GM19238 (cell line): ENCODE measurements at regions not wholly inside any gene's neighbourhood (a gene's known extent, or its start where the extent isn't known, plus 50 kb on each side); places are given as distances from the start of the nearest gene placed in this dataset.

Experiments used
- DNase-seq: peaks from one replicate; pipeline ENCODE4 v3.0.0; 2011; ENCODE audit warnings: low spot score; ENCODE audit not compliant: insufficient read length

DNA sequence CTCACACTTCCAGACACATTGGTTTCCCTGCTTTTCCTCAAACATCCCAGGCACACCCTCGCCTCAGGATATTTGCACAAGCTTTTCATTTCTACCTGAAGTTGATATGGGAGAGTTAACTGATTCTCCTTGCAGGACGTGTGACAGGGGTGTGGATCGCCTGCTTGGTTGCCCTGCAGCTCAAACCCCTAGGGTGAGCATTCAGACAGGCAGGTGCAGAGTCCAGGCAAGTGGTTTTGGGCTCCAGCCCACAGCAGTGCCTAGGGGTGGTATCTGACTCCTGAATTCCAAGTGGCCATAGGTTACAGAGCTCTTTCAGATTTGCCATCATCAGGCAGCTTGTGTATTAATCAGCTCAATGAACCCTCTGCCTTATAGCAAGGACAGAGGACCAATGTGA lies 1104.2 kb upstream of the IGFBP7 start:
- no peak for DNase-seq

GRCh38 chr4:58209551-58209950 lies 1099.4 kb upstream of the IGFBP7 start:
- DNase-seq, result no peak

DNA sequence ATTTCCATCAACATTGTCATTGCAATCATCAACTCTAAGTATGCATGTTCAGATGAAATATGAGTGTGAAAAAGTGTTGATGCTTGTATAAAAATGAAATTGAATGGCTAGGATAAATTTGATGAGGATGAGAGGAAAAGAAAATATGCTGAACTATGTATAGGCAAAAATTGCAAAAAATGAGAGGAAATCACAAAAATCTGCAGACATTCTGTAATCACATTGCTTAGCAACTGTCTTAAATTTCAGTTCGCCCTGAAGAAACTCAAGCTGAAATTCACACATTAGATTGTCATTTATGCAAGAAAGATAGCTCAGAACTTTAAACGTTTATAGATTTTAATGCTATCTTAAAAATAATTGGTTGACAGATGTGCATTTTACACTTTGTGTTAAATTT lies 1098.8 kb upstream of the IGFBP7 start:
- DNase-seq, result no peak

DNA sequence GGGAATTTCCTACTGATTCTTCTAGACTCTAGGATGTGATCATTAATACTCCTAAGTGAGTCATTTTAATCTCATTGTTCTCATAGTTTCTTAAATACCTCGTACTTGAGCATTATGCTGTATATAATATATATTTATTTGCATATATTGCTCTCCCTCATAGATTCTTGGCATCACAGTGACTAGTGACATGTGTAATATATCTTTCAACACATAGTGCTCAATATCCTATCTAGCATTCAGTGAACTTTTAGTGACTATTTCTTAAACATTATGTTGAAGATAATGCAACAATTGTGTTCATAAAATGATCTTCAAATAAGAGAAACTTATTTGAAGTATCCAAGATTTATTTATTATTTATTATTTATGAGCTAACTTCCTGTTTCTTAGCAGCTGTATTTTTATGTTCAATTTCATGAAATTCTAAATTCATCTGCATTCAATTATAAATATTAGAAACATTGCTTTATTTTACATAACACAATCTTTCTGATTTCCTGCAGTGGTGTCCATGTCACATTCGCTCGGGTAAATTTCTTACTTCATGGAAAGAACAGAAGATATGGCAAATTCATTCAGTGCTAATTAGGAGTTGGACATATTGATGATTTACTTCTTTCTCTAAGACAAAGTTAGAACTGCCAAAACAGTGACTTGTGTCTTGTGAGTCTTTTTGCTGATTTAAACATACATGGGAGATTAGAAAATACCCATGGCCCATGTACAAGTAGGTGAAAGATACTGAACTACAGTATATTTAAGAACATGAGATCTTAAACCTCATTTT lies 1095.5 kb upstream of the IGFBP7 start:
- DNase-seq, result no peak

DNA sequence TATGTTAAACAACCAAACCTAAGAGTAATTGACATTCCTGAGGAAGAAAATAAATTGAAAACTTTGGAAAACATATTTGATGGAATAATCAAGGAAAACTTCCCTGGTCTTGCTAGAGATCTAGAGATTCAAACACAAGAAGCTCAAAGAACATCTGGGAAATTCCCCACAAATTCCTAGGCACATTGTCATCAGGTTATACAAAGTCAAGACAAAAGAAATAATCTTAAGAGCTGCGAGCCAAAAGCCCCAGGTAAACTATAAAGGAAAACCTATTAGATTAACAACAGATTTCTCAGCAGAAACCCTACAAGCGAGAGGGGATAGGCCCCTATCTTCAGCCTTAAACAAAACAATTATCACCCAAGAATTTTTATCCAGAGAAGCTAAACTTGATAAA lies 1082.0 kb upstream of the IGFBP7 start:
- no peak for DNase-seq

- DNase-seq, result no peak
Observed at GRCh38 chr4:58191109-58191508, 1080.9 kb upstream of the IGFBP7 start.

DNA sequence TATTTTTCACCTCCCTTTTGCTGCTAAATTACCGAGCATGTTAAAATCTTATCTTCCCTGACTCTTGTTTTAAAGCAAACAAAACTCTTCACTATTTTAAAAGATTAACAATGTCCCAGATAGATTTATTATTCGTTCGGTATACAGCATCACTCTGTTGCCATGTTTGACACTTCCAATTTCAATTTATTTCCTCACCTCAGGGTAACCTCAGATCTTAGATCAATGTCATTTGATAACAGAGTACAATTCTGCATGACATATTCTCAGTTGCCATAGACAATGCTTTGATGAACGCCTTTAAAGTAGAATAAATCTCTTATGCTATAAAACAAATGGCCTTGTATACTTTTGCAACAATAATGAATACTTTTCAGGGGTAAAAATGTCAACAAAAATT lies 1078.1 kb upstream of the IGFBP7 start:
- DNase-seq, result no peak

DNA sequence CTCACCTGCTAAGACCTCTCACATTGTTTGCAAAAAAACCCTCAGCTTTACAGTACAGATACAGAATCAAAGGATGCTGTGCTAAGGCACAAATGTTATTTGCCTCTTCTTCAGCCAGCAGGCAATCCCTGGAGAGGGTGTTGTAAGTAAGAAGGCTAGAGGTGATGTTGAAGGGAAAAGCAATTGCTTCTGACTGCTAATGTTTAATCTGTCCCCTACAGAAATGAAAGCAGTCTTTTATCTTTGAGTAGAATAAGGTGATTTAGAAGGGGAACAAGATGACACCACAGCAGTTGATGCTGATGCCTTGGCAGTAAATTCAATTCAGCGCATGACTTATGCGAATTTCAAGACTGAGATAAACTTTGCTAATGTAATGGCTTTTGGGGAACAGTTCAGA lies 1064.8 kb upstream of the IGFBP7 start:
- no peak for DNase-seq

DNA sequence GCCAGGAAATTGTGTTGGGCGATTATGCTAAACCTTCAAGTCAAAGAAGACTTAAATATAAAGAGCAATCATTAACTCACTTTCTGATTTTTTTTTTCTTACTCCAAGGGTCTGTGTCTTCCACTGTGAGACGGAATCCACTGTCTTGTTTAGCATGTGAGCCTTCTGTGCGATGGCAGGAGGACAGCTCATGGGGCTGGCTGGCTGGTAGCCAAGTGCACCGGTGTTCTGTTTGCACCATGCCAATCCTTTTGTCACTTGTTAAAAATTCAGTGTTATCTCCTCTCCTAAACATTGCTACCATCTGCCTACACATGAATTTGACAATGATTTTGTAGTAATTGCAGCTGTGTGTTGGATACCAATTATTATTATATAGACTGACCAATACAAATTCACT lies 1056.3 kb upstream of the IGFBP7 start:
- no peak for DNase-seq

DNA sequence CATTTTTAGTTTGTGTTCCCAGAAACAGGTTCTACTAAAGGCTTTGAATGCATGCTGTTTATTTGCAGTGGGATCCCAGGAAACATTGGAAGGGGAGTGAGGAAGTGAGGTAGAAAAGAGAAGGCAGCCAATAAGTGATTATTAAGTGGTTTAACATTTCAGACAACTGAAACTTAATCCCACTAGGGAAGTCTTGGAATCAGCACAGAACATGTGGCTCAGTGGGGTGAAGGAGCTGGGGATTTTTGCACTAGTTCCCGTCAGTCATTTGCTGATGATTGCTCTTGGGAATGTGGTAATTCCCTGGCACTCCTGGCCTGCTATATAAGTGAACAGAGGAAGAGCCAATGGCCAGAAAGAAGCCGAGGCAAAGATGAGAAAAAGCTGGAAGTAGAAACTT lies 1053.0 kb upstream of the IGFBP7 start:
- no peak for DNase-seq

DNA sequence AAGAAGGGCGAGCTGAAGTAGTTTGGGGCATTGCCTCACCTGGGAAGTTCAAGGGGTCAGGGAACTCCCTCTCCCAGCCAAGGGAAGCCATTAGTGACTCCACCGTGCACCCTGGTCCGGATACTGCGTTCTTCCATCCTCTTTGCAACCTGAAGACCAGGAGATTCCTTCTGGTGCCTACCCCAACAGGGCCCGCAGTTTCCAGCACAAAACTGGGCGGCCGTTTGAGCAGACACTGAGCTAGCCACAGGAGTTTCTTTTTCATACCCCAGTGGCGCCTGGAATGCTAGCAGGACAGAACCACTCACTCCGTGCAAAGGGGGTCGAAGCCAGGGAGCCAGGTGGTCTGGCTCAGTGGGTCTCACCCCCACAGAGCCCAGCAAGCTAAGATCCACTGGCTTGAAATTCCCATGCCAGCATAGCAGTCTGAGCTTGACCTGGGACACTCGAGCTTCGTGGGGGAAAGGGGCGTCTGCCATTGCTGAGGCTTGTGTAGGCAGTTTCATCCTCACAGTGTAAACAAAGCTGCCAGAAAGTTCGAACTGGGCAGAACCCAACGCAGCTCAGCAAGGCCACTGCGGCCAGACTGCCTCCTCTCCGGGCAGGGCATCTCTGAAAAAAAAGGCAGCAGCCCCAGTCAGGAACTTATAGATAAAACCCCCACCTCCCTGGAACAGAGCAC lies 1039.4 kb upstream of the IGFBP7 start:
- DNase-seq, result no peak

DNA sequence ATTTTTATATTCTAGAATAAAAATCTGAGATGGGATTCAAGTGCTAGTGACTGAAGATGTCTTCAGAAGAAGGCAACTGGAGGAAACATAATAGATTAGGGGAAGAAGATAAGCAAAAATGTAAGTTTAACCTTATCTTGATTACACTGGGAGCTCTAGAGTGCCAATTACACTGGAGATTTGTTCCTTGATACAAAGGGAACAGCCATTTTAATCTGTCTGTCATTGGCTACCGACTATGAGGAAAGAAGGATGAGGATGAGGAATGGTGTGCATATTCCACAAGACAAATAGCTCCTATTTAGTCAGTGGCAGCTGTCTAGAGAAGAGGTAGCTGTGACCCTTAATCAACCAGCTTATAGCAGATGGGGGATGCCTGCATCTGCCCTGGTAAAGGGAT lies 1034.5 kb upstream of the IGFBP7 start:
- no peak for DNase-seq

- no peak for DNase-seq
Observed at GRCh38 chr4:58138786-58139668, 1028.8 kb upstream of the IGFBP7 start.

DNA sequence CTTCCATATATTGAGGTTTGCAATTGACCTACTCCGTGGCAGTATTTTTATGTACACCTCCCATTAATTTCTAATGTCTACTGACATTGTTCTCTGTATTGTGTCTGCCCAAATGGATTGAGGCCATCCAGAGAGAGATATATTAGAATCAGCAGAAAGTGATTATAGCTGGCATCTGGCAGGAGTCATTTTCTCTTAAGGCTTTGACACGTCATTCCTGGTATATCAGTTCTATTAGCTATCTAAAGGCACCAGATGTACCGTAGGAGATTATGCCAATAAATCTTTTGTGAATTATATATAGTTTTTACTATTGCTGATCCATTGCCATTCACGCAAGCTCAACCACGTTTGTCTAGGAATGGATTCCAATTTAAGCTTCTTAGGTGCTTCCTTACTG lies 1026.4 kb upstream of the IGFBP7 start:
- no peak for DNase-seq

DNA sequence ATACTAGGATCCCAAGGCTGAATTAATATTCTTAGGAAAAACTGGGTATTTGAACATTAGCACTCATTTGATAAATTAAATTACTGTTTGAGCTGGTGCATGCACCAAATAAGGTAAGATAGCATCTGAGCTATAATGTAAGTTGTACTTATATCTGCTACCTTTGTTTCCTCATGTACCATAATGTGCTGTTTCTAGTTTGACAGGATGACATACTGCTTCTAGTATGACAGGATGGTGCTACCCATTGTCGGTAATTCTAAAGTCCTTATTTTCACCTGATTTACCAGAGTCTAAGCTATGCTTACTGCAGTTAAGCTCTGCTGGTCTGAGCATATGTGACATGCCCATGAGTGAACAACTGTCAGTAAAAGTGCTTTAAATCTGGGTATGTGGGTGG lies 1017.5 kb upstream of the IGFBP7 start:
- DNase-seq, result no peak

- no peak for DNase-seq
Observed at GRCh38 chr4:58119298-58119697, 1009.1 kb upstream of the IGFBP7 start.

- DNase-seq, result no peak
Observed at GRCh38 chr4:58113126-58113525, 1002.9 kb upstream of the IGFBP7 start.

DNA sequence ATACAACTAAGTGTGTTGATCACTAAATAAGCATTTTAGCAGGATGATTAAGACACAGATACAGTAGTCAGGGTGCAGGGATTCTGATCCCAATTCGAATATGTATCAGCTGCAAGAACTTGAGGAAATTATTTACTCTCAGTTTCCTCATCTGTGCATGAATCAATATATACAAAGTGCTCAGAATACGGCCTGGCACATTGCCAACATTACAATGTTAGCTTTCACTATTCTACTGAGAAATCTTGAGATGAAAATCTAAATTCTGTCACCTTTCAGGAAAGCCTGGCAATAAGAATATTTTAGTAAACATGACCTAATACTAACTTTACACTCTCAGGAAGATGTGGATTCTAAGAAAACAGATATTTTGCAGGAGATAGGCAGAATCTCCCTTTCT lies 1001.6 kb upstream of the IGFBP7 start:
- no peak for DNase-seq

DNA sequence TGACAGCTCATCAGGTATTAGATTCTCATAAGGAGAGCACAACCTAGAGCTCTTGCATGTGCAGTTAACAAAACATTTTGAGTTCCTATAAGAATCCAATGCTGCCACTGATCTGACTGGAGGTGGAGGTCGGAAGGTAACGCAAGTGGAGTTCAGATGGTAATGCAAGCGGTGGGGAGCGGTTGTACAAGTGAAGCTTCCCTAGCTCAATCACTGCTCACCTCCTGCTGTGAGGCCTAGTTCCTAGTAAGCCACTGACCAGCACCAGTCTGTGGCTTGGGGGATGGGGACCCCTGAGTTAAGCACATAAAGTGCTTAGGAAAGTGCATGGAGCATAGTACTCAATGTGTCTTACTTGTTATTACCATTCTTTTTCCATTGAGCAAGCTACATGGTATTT lies 983.2 kb upstream of the IGFBP7 start:
- no peak for DNase-seq

DNA sequence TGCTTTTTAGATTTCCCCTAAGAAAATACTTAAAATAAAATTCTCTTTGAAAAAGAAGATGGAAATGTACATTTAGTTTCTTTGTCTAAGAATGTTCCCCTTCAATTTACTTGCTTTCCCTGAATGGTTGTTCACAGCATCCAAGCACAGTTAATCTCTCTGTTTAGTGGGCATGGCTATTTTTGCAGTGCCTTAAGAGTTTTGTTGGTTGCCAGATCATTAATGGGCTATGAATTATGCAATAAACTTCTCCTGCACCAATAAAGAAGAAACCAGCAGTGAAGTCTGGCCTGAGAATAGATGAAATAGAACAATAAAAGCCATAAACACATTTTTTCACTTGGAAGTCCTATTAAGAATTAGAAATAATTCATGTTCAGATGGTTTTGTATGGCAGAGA lies 980.4 kb upstream of the IGFBP7 start:
- DNase-seq, result no peak

DNA sequence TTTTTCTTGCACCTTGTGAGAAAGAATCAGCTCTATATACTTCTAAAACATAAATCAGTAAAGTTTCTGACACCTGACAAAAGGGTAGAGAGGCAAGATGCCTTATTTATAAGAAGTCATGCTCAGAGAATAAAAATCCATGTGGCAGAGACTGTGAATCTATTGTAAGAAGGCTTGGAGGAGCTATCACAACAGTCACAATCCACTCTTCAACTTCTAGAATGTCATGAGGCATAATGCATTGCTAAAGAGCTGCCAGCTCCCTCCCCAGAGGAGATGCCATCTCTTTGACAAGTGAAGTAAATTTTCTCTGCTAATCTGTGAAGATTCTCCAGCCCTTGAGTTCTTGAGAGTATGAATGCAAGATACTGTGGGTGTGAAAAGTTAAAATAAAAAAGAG lies 971.2 kb upstream of the IGFBP7 start:
- no peak for DNase-seq

DNA sequence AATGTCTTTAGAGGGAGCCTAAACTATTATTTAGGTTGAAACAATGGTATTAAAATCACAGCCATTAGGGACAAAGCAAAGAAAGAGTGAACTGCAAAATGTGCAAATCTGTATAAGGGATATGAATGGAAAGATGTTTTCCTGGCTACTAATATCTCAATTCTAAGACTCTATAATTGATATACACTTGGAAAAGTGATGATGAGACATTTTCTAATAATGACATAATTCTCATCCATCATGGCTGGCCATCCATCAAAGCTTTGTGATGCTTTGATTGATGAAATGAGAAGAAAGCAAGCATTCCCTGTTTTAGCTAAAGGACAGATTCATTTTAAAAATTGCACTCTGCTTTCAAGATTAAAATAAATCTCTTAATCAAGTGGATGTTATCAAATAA lies 965.5 kb upstream of the IGFBP7 start:
- no peak for DNase-seq
